ENCODE measurements at regions not wholly inside any gene's neighbourhood (a gene's known extent, or its start where the extent isn't known, plus 50 kb on each side); places are given as distances from the start of the nearest gene placed in this dataset.
"Not testable (repeated sequence)": the region's sequence is repeated elsewhere in the genome, so short reads cannot be mapped to it uniquely, and the experiment has no call there.

- H3K9me3 Mint-ChIP-seq: peaks cover 0 to 1% (median 0%) of the 10 kb centered on the region in 8 donors
- no peaks in the 10 kb centered on the region for H3K27me3 Mint-ChIP-seq
- no peaks in the 10 kb centered on the region for H3K4me1 ChIP-seq (ENCODE audit: insufficient read depth, low read length)
- DNase-seq: no peak
- no peak overlapping the region for H3K4me3 ChIP-seq (ENCODE audit: low read length in 2 of 2)
- no peaks in the 10 kb centered on the region for H3K9me3 ChIP-seq (ENCODE audit: control insufficient read depth in 1 of 2, low read length in 2 of 2)
- H3K36me3 ChIP-seq (ENCODE audit: insufficient read depth, low read length): no peaks in the 10 kb centered on the region
- POLR2A ChIA-PET (ENCODE audit: partially characterized antibody): no interaction called here
- H3K4me3 Mint-ChIP-seq: no peak overlapping the region
- CTCF ChIA-PET (ENCODE audit: partially characterized antibody): no interaction called here
- intact Hi-C loops (cut with micrococcal nuclease): no loop called here
- H3K4me1 Mint-ChIP-seq: no peaks in the 10 kb centered on the region
- no peak overlapping the region for H3K27ac ChIP-seq (ENCODE audit: low read depth, low read length)
- no peaks in the 10 kb centered on the region for H3K36me3 Mint-ChIP-seq
- H3K27ac Mint-ChIP-seq: no peak overlapping the region
- no peaks in the 10 kb centered on the region for H3K27me3 ChIP-seq (ENCODE audit: insufficient read depth, low read length)
Measured at GRCh38 chrX:82528525-82528924, 979.6 kb upstream of the POU3F4 start.

- Histone ChIP-seq H3K27me3 (ENCODE audit: insufficient read depth, low read length) (no peaks in the 10 kb centered on the region), H3K27ac (ENCODE audit: low read depth, low read length) (no peak overlapping the region), H3K4me3 (ENCODE audit: low read length in 2 of 2) (no peak overlapping the region), H3K4me1 (ENCODE audit: insufficient read depth, low read length) (no peaks in the 10 kb centered on the region), H3K36me3 (ENCODE audit: insufficient read depth, low read length) (no peaks in the 10 kb centered on the region), H3K9me3 (ENCODE audit: control insufficient read depth in 1 of 2, low read length in 2 of 2) (no peaks in the 10 kb centered on the region)
- Mint-ChIP-seq H3K9me3 (peaks cover 0 to 1% (median 0%) of the 10 kb centered on the region in 8 donors), H3K4me1 (no peaks in the 10 kb centered on the region), H3K27me3 (no peaks in the 10 kb centered on the region), H3K36me3 (no peaks in the 10 kb centered on the region), H3K4me3 (no peak overlapping the region), H3K27ac (no peak overlapping the region)
- ChIA-PET CTCF (ENCODE audit: partially characterized antibody) (no interaction called here), POLR2A (ENCODE audit: partially characterized antibody) (no interaction called here)
- DNase-seq: no peak
- intact Hi-C loops (cut with micrococcal nuclease): no loop called here
Measured at GRCh38 chrX:82534086-82534597, 973.9 kb upstream of the POU3F4 start.

- intact Hi-C loops (cut with micrococcal nuclease); H3K27ac ChIP-seq (ENCODE audit: low read depth, low read length); H3K4me3 ChIP-seq (ENCODE audit: low read length in 2 of 2); H3K27me3 ChIP-seq (ENCODE audit: insufficient read depth, low read length); H3K36me3 Mint-ChIP-seq; H3K9me3 ChIP-seq (ENCODE audit: control insufficient read depth in 1 of 2, low read length in 2 of 2); H3K36me3 ChIP-seq (ENCODE audit: insufficient read depth, low read length); DNase-seq; POLR2A ChIA-PET (ENCODE audit: partially characterized antibody); H3K4me1 Mint-ChIP-seq; H3K27me3 Mint-ChIP-seq; CTCF ChIA-PET (ENCODE audit: partially characterized antibody); H3K27ac Mint-ChIP-seq; H3K4me3 Mint-ChIP-seq; H3K4me1 ChIP-seq (ENCODE audit: insufficient read depth, low read length); H3K9me3 Mint-ChIP-seq: not testable (repeated sequence)
Measured at GRCh38 chrX:82537205-82537604, 970.9 kb upstream of the POU3F4 start.

- no peak overlapping the region for H3K27ac Mint-ChIP-seq
- no peak for DNase-seq
- ChIA-PET CTCF (ENCODE audit: partially characterized antibody) (no interaction called here), POLR2A (ENCODE audit: partially characterized antibody) (no interaction called here)
- Histone ChIP-seq H3K9me3 (ENCODE audit: control insufficient read depth in 1 of 2, low read length in 2 of 2) (no peaks in the 10 kb centered on the region), H3K4me1 (ENCODE audit: insufficient read depth, low read length) (no peaks in the 10 kb centered on the region), H3K27ac (ENCODE audit: low read depth, low read length) (no peak overlapping the region), H3K4me3 (ENCODE audit: low read length in 2 of 2) (no peak overlapping the region), H3K27me3 (ENCODE audit: insufficient read depth, low read length) (no peaks in the 10 kb centered on the region), H3K36me3 (ENCODE audit: insufficient read depth, low read length) (no peaks in the 10 kb centered on the region)
- H3K36me3 Mint-ChIP-seq: no peaks in the 10 kb centered on the region
- H3K4me1 Mint-ChIP-seq: no peaks in the 10 kb centered on the region
- intact Hi-C loops (cut with micrococcal nuclease): no loop called here
- no peaks in the 10 kb centered on the region for H3K27me3 Mint-ChIP-seq
- no peaks in the 10 kb centered on the region for H3K9me3 Mint-ChIP-seq
- no peak overlapping the region for H3K4me3 Mint-ChIP-seq
Measured at GRCh38 chrX:82541822-82542221, 966.3 kb upstream of the POU3F4 start.

- H3K27ac ChIP-seq (ENCODE audit: low read depth, low read length); H3K4me1 Mint-ChIP-seq; H3K36me3 Mint-ChIP-seq; DNase-seq; H3K4me1 ChIP-seq (ENCODE audit: insufficient read depth, low read length); H3K9me3 Mint-ChIP-seq; POLR2A ChIA-PET (ENCODE audit: partially characterized antibody); H3K4me3 ChIP-seq (ENCODE audit: low read length in 2 of 2); H3K36me3 ChIP-seq (ENCODE audit: insufficient read depth, low read length); H3K9me3 ChIP-seq (ENCODE audit: control insufficient read depth in 1 of 2, low read length in 2 of 2); H3K27me3 Mint-ChIP-seq; H3K27ac Mint-ChIP-seq; H3K27me3 ChIP-seq (ENCODE audit: insufficient read depth, low read length); CTCF ChIA-PET (ENCODE audit: partially characterized antibody); H3K4me3 Mint-ChIP-seq; intact Hi-C loops (cut with micrococcal nuclease): not testable (repeated sequence)
Measured at GRCh38 chrX:82552201-82552600, 955.9 kb upstream of the POU3F4 start.

GRCh38 chrX:82556588-82556987 lies 951.5 kb upstream of the POU3F4 start:
- Mint-ChIP-seq H3K4me3 (no peak overlapping the region), H3K4me1 (no peaks in the 10 kb centered on the region), H3K27me3 (no peaks in the 10 kb centered on the region), H3K27ac (no peak overlapping the region), H3K9me3 (peaks cover 0 to 3% (median 0%) of the 10 kb centered on the region in 8 donors), H3K36me3 (no peaks in the 10 kb centered on the region)
- ChIA-PET POLR2A (ENCODE audit: partially characterized antibody) (no interaction called here), CTCF (ENCODE audit: partially characterized antibody) (no interaction called here)
- no peaks in the 10 kb centered on the region for H3K9me3 ChIP-seq (ENCODE audit: control insufficient read depth in 1 of 2, low read length in 2 of 2)
- DNase-seq: no peak
- H3K27me3 ChIP-seq (ENCODE audit: insufficient read depth, low read length): no peaks in the 10 kb centered on the region
- intact Hi-C loops (cut with micrococcal nuclease): no loop called here
- no peaks in the 10 kb centered on the region for H3K4me1 ChIP-seq (ENCODE audit: insufficient read depth, low read length)
- no peak overlapping the region for H3K27ac ChIP-seq (ENCODE audit: low read depth, low read length)
- no peak overlapping the region for H3K4me3 ChIP-seq (ENCODE audit: low read length in 2 of 2)
- no peaks in the 10 kb centered on the region for H3K36me3 ChIP-seq (ENCODE audit: insufficient read depth, low read length)

GRCh38 chrX:82585868-82586267 lies 922.2 kb upstream of the POU3F4 start:
- Mint-ChIP-seq H3K9me3 (peaks cover 0 to 2% (median 0%) of the 10 kb centered on the region in 8 donors), H3K4me3 (no peak overlapping the region), H3K4me1 (no peaks in the 10 kb centered on the region), H3K27me3 (no peaks in the 10 kb centered on the region), H3K36me3 (no peaks in the 10 kb centered on the region), H3K27ac (no peak overlapping the region)
- DNase-seq: no peak
- intact Hi-C loops (cut with micrococcal nuclease): no loop called here
- no peaks in the 10 kb centered on the region for H3K4me1 ChIP-seq (ENCODE audit: insufficient read depth, low read length)
- H3K27ac ChIP-seq (ENCODE audit: low read depth, low read length): no peak overlapping the region
- ChIA-PET POLR2A (ENCODE audit: partially characterized antibody) (no interaction called here), CTCF (ENCODE audit: partially characterized antibody) (no interaction called here)
- H3K36me3 ChIP-seq (ENCODE audit: insufficient read depth, low read length): no peaks in the 10 kb centered on the region
- no peaks in the 10 kb centered on the region for H3K27me3 ChIP-seq (ENCODE audit: insufficient read depth, low read length)
- no peaks in the 10 kb centered on the region for H3K9me3 ChIP-seq (ENCODE audit: control insufficient read depth in 1 of 2, low read length in 2 of 2)
- no peak overlapping the region for H3K4me3 ChIP-seq (ENCODE audit: low read length in 2 of 2)

GRCh38 chrX:82589410-82589809 lies 918.7 kb upstream of the POU3F4 start:
- Mint-ChIP-seq H3K27ac (no peak overlapping the region), H3K4me1 (no peaks in the 10 kb centered on the region), H3K4me3 (no peak overlapping the region), H3K36me3 (no peaks in the 10 kb centered on the region), H3K9me3 (peaks cover 0 to 6% (median 0%) of the 10 kb centered on the region in 8 donors), H3K27me3 (no peaks in the 10 kb centered on the region)
- ChIA-PET CTCF (ENCODE audit: partially characterized antibody) (no interaction called here), POLR2A (ENCODE audit: partially characterized antibody) (no interaction called here)
- Histone ChIP-seq H3K9me3 (ENCODE audit: control insufficient read depth in 1 of 2, low read length in 2 of 2) (no peaks in the 10 kb centered on the region), H3K27ac (ENCODE audit: low read depth, low read length) (no peak overlapping the region), H3K4me1 (ENCODE audit: insufficient read depth, low read length) (no peaks in the 10 kb centered on the region), H3K36me3 (ENCODE audit: insufficient read depth, low read length) (no peaks in the 10 kb centered on the region), H3K4me3 (ENCODE audit: low read length in 2 of 2) (no peak overlapping the region), H3K27me3 (ENCODE audit: insufficient read depth, low read length) (no peaks in the 10 kb centered on the region)
- DNase-seq: no peak
- intact Hi-C loops (cut with micrococcal nuclease): no loop called here

All from CD4-positive, alpha-beta memory T cell (primary cell).